ENCODE measurements at regions not wholly inside any gene's neighbourhood (a gene's known extent, or its start where the extent isn't known, plus 50 kb on each side); places are given as distances from the start of the nearest gene placed in this dataset.

GRCh38 chr1:188432427-188432826, 1603.7 kb downstream of the PLA2G4A start:
- TF ChIP-seq CTCF (conservative IDR thresholded peaks at IDR 0.05; ENCODE audit: low read length) (no peak), EZH2phosphoT487 (IDR thresholded peaks at IDR 0.05; ENCODE audit: borderline replicate concordance, low read depth, low read length) (no peak)

Measured in OCI-LY7 (cell line).